GM19043 (cell line): ENCODE measurements at regions not wholly inside any gene's neighbourhood (a gene's known extent, or its start where the extent isn't known, plus 50 kb on each side); places are given as distances from the start of the nearest gene placed in this dataset.
"Not testable (repeated sequence)": the region's sequence is repeated elsewhere in the genome, so short reads cannot be mapped to it uniquely, and the experiment has no call there.

ENCODE experiments used
- ATAC-seq: cut with Tn5 transposase; IDR thresholded peaks from one replicate; pipeline ENCODE4 v1.9.1; 2021; ENCODE audit warnings: low read depth; ENCODE audit not compliant: unreplicated experiment

DNA sequence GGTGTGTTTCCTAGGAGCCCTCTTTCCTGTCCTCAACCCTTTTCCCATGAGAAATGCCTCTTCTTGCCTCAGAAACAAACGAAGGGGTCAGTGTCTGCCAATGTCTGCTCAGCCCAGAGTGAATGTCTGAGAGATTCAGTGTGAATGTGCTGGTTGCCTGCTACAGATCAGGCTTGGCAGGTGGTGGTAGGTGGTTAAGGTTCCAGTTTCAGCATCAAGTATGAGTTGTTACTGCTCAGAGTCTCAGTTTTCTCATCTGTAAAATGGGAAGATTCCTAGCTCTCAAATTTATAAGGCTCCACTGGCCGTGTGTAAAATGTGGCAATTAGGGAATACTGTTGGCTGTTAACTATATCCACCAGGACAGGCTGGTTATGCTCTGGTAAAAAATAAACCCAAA lies 96.3 kb upstream of the PLGLB2 start:
- not testable (repeated sequence) for ATAC-seq

DNA sequence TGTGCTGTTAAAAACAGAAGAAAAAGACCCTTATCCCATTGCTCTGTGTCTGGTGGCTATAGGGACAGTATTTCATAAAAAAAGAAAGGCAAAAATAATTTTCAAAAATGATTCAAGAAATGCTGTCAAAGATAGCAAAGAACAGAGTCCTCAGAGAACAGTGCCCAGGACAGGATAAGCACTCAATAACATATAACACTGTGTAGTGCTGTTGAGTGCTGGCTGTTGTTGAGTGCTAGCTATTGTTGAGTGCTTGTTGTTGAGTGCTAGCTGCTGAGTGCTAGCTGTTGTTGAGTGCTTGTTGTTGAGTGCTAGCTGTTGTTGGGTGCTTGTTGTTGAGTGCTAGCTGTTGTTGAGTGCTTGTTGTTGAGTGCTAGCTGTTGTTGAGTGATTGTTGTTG lies 94.5 kb upstream of the PLGLB2 start:
- not testable (repeated sequence) for ATAC-seq

DNA sequence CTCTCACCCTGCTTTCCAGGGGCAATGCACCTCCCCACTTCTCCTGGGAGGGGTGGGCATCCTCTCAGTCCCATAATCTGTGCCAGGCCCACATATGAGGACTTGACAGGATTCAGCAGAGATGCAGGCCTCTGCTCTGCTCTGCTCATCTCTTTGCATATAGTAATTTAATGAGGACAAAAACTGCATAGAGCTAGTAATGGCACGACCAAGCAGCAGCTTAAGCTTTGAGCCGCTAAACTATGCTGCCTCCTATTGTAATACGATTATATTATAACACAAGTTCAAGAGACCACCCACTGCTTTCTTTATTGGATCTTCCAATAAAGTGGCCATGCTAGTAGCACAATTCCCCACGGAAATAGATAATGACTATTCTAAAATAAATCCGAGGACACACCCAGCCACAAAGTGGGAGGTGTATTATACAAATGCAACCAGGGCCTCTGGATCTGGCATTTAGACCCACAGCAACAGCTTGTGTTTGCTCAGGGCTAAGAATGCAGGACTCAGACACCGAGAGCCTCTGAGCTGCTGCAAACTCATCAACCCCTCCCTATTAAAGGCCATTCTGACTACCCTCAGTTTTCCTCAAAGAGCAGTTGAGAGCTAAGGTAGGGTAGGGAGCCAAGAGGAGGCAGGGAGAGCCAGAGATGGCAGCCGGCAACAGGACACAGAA lies 93.6 kb upstream of the PLGLB2 start:
- ATAC-seq: not testable (repeated sequence)

DNA sequence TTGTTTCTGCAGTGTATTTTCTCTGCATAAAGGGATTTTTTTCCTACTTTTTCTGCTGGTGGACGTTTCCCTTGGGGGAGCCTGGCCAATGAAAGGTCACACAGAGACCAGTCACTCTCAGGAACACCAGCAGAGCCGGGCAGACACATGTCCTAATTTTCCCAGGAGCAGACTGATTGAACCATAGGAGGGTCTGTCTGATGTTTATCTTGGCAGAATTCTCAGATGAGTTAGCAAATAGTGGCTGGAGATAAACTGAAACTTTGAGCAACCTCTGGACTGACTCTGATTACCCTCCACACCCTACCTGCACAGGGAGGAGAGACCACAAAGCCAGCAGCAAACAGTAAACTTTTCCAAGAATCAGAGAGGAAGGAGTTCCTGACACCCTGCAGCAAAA lies 90.0 kb upstream of the PLGLB2 start:
- ATAC-seq: not testable (repeated sequence)

DNA sequence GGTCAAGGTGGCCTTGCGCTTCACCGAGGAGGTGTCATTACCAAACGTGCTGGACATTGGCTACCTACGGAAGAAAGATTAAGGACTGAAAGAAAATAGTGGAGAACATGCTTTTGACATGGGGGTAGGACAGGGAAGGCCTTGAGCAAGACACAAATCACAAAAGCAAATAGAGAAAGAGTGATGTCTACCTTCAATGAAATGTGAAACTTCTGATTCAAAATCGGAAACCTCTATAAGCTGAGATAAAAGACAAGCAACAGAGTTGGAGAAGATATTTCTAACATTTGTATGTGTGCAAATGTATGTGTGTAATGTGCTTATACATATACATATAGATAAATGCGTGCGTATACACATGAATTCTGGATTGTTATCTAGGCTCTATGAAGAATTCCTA lies 89.5 kb upstream of the PLGLB2 start:
- not testable (repeated sequence) for ATAC-seq

DNA sequence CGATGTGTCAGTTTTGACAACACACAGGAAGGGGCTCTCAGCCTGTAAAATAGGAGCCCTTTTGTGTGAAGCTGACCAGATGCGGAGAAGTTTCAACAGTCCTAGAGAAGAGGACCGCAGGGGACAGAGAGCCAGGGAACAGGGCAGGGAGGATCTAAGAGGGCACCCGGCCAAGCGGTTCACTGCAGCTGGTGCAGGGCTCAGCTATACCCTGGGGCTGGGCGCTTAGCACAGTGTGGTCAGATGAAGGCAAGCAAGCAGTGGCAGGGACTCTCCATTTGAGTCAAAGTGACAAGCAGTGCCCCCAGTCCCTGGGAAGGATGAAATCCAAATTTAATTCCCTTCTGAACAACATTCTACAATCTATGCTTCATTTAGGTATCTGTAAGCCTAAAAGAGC lies 88.9 kb upstream of the PLGLB2 start:
- not testable (repeated sequence) for ATAC-seq

DNA sequence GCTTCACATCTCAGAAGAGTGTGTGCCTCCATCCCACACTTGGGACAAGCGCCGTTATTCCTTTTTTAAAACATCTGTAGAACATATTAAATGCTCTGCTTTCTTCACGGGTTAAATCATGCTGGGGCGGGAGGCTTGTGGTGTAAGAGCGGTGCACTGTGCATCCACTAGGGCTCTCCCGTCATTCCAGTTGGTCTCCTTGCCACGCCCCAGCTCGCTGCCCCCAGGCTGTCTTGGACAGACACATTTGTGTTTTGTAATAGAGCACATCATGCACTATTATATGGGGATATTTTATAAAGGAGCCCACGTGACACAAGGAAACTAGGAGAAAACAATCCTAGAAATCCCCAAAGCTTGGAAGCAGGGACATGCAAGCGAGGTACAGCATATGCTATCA lies 87.7 kb upstream of the PLGLB2 start:
- ATAC-seq: not testable (repeated sequence)

DNA sequence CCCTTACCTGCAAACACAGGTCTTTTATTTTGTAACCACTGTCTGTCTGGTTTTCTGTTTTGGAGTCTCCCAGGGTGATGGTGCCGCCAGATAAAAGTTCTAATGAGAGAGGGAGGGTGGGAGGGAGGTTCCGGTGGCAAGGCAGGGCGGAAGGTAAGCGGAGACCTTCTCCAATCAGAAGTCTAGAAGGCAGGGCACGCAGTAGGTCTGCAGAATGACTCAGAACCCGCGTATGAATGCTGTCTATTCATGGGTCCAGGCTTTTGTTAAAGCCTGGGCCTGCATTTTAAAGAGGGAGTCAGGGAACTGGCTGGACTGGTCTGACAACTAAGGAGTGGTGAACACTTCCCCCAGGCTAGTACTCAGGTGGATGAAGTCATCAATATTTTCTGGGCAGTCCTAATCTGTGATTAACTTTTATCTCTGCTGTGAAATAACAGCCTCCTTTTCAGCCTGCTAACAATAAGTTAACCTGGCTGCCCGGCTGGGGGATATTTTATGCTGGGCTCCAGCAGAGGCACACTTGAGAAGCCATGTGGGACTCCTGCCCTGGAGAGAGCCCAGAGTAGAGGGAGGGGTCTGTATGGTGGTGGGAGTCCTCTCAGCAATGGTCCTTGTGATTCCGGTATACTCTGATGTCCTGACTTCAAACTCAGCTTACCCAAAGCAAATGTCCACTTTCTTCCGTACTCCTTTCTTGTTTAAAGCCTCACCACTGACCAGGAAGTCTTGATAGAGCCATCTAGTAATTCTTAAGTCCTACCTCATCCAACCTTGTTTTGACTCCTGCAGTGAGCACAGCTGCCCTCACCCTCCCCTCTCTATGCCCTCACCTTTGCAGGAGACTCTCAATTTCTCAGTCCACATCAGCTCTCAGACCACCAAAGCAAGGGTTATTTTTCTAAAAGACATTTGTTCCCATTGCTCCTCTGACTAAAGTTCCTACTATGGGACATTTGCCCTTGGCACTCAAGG lies 85.3 kb upstream of the PLGLB2 start:
- not testable (repeated sequence) for ATAC-seq

DNA sequence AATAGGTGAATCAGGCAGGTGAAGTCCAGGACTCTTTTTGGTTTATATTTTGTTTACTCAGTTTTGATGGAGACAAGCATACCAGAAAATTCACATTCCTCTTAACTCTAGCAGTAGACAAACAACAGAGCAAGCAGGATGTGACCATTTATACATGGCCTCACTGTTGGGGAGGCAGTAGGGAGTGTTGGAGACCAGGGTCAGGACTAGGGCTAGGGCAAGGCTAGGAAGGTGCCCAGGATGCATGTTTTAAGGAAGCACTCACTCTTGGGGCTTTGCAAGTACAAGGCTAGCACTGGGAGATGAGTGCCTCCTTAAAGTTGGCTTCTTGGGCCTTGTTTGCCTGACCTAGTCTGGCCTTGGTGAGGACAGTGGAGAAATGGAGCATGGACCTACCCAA lies 84.5 kb upstream of the PLGLB2 start:
- ATAC-seq: not testable (repeated sequence)

DNA sequence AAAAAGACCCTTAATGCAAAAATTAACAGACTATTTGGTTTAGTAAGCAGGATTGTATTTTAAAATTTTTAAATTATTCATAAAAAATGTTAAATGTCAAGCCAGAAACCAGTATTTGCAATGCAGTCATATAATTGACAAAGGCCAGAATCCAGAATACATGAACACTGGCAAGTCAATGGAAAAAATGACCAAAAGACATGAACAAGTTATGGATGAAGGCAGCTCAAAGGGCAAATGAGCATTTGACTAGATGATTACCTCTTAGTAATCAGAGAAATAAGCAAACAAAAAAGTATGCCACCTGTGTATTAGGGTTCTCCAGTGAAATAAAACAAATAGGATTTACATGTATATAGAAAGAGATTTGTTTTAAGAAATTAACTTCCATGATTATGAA lies 80.9 kb upstream of the PLGLB2 start:
- not testable (repeated sequence) for ATAC-seq

DNA sequence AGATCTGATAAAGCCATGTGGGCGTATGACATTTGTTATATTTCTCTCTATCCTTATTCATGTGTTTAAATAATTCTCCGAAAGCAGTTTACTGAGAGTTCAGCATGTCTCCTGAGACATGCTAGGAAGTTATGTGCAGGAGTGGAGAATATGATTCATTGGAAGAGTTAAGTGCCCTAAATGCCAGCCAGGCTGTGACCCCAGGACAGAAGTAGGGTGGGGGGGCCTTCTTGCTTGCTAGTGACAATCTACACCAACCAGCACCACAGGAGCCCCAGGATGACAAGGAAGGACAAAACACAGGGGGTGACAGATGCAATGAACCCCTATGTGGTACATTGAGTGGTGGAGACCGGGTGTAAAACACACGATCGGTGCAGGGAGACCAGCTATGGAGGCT lies 79.5 kb upstream of the PLGLB2 start:
- ATAC-seq: not testable (repeated sequence)

DNA sequence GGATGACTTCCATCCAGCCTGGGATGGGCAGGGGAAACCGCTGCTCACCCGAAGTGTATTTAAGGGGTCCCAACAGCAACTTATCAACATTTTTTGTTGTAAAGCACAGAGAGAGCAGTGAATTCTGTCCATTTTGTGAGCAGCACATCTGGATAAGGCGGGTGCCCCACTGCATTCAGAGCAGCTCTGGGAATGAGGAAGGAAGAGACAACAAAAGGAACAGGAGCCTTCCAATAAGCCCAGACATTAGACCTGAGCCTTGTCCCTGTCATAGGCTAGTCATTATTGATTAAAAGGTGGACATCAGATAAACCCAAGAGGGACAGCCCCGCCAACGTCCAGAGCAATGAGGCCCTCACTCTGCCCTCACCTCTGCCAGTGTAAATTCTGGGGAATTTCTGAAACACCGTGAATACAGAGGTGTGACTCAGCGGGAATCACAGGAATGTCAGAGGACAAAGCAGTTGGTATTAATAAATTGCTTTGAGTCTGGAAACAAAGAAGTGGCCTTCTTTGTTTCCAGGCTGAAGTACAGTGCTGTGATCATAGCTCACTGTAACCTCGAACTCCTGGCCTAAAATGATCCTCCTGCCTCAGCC lies 78.2 kb upstream of the PLGLB2 start:
- ATAC-seq: not testable (repeated sequence)

DNA sequence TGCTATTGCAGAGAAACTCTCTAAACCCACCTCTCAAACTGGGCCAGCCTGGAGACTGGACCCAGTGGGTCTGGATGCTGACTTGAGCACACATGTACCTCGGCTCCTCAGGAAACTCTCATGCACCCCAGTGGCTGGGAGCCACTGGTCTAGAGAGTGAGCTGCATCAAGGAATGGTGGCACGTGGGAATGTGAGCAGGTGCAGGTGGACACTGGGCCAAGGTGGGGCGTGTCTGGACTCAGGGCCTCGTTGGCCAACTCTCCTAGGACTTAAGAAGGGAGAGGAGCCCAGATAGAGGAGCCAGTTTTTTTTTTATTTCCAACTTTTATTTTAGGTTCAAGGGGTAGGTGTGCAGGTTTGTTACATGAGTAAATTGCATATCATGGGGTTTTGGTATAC lies 75.5 kb upstream of the PLGLB2 start:
- ATAC-seq: not testable (repeated sequence)

DNA sequence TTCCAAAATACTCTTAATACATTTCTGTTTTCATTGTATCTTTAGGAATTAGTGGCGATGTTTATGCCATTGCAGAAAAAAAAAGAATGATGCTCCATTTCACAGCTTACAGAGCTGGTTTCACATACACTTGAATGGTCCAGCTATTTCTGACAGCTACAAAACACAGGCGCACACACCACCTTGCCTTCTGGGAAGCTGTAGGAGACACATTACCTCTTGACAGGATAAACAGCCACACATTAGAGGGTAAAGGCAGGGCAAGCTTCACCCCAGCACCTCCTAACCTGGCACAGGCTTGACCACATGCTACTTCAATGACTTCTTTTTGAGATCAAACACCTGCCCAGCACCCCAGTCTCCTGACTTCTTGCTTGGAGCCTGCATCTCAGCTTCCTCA lies 73.2 kb upstream of the PLGLB2 start:
- not testable (repeated sequence) for ATAC-seq

DNA sequence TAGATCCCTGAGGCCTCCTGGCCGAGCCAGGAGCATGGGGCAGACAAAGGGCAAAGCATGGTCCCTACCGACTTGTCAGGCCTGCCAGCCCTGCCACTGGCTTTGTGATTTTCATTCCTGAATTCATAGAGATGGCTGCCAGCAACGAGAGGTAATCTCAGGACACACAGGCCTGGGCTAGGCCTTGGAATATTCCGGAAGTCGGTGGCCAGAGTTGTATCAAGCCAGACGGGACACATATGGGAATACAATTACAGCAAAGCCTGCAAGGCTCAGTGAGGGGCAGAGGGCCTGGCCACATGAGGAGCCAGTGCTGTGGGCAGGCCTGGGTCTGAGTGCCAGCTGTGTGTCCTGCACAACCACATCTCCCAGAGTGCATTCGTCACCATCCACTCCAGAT lies 72.4 kb upstream of the PLGLB2 start:
- not testable (repeated sequence) for ATAC-seq

DNA sequence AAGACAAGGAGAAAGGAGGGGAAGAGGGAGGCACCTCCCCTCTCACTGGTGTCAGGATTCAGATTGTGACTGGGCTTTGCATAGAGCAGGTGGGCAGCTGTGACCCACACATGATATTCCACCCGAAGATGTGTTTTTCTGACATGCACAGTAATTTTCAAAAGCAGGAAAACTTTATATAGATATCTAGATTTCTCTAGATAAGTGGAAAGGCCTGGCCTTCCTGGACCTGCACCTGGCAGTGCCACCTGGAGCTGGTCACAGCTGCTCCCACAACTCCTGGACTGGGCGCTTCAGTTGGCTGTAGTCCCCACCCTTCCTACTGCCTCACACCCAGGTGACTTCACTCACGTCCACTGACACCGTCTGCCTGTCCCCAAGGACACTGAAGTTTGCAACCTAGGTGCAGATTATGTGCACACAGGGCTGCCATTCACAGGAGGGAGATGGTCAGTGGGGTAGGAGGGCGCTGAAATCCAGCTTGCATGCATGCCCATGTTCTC lies 70.4 kb upstream of the PLGLB2 start:
- not testable (repeated sequence) for ATAC-seq

DNA sequence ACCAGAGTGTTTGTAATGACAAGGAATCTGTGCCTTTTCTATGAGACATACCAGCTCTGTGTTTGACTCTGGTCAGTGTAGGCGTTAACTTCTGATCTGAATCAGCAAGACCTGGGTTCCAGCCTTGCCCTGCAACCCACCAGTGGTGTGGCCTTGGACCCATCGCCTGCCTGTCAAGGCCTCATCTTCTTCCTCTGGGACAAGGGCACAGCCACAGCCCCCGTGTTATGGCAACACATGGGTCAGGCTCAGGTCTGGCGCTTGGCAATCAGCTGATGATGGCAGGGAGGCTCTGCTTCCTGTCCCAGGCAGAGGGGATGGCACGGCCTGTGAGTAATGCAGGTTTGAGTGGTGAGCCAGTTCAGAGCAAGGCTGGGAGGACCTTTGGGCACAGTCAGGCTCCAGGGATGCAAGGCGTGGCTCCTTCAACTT lies 69.1 kb upstream of the PLGLB2 start:
- not testable (repeated sequence) for ATAC-seq

DNA sequence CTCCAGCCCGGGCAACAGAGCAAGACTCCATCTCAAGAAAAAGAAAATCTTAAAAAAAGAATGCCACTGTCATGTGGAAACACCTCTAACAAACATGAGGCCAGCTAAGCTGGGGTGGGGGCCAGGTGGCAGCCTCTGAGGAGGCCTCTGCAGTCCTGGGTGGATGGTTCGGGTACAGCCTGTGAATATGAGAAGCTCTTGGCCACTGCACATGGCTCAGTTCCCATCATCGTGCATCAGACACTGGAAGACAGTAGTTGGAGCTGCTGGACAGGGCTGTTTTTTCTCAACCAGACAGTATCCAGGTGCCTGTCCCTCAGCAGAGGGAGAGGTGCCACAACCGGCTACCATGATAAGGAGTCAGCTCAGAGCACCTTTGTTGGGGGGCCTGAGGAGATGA lies 67.9 kb upstream of the PLGLB2 start:
- not testable (repeated sequence) for ATAC-seq

DNA sequence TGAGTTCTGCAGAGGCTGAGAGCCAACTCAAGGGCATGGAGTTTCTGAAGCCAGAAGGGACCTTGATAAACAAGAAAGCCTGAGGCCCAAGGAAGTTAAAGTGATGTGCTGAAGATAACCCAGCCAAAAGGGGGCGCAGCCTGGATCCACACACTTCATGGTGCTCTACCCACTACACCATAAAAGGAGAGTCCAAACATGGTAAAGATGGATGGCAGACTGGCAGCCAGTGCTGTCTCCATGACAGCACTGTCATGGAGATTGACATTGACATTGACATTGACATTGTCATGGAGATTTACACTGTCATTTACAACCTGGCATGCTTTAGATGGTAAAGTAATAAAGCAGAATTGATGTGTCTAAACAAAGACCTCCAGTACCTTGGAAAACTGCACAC lies 67.2 kb upstream of the PLGLB2 start:
- not testable (repeated sequence) for ATAC-seq

DNA sequence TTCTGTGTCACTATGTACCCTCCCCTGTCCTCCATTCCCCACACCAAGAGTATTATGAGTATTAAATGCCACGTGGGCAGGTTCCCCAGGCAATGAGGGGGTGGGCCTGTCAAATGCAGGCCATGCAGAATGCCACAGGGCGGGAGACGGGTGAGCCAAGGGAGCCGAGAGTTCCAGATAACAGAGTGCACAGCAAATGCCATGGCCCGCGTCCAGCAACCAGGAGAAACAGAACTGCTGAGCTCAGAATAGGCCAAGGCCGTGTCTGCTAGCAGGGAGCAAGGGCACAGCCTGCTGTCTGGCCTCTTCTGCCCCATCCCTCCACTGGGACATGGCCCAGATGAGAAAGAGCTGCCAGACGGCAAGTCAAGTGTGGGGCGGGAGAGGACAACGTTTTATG lies 64.4 kb upstream of the PLGLB2 start:
- not testable (repeated sequence) for ATAC-seq

DNA sequence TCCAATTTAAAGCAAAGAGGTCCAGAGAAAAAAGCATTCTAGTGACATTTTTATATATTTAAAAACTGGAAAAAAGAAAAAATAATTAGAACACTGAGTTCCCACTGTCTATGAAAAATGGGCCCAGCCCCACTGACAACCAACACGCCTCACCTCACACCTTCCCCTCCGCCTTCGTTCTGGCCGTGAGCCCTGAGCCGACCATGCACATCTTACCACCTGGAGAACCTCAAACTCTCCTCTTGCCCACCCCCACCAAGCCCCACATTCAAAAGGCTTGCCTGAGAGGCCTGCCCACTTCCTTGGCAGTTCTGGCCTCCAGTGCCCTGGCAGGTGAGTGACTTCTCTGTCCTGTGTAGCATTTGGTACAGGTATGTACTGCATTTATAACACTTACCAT lies 63.9 kb upstream of the PLGLB2 start:
- ATAC-seq: not testable (repeated sequence)
